Heart left ventricle (tissue), 13 donors: ENCODE measurements at regions not wholly inside any gene's neighbourhood (a gene's known extent, or its start where the extent isn't known, plus 50 kb on each side); places are given as distances from the start of the nearest gene placed in this dataset.

Experiments
- CTCF ChIP-seq, 12 donors: fragments of 200-600 bp; sonication (generic) in 4 of 12; IDR thresholded peaks; one replicate each; pipeline versions ENCODE4 v1.5.0 to v1.8.0; 2018 to 2022; ENCODE audit warnings: antibody characterized with exemption in 12 of 12, mild to moderate bottlenecking in 5 of 12
- POLR2A ChIP-seq, 2 donors: fragments of 450-650 bp; IDR thresholded peaks; one replicate each; pipeline ENCODE4 v1.6.1; 2017; ENCODE audit warnings: antibody characterized with exemption in 2 of 2, mild to moderate bottlenecking in 2 of 2, moderate library complexity in 2 of 2
- donor health status: ischemic (EF 13 %, LVEDD 7.1; RV severe dilation, severe dysfunction).
- donor health status: DM: no; HTN: yes; CAD: no.
- donor health status: DM: no; HTN: no; CAD: no.
- donor health status: ischemic (EF 25% LVEDD 6.9; RV normal size, moderate dysfunction).
- donor health status: ischemic (EF 25% LVEDD 5.7; RV mildly dilated, moderate dysfunction).
- donor health status: ischemic (EF 35%, LVEDD 5.7; RV mildly dilated, moderate dysfunction).
- donor health status: nonischemic (EF 11% LVEDD 7.7; RV severe dilation, severe dysfunction).
- donor health status: DM: yes; HTN: yes; CAD: no.
- donor health status: PGD.
- donor health status: ischemic (EF 29% LVEDD 5.4; RV normal size, mild dysfunction).
- donor health status: nonischemic (EF 23%, LVEDD 6.1; RV moderate dilation, normal function).

- TF ChIP-seq CTCF (IDR thresholded peaks at IDR 0.05) (no peak), POLR2A (IDR thresholded peaks at IDR 0.05) (no peak)
Observed at GRCh38 chr17:52287611-52288010, 129.1 kb upstream of the CA10 start.
